HG03469 (cell line): ENCODE measurements at regions not wholly inside any gene's neighbourhood (a gene's known extent, or its start where the extent isn't known, plus 50 kb on each side); places are given as distances from the start of the nearest gene placed in this dataset.

Source experiments
- ATAC-seq: cut with Tn5 transposase; IDR thresholded peaks from one replicate; pipeline ENCODE4 v1.9.1; 2021; ENCODE audit warnings: mild to moderate bottlenecking, moderate library complexity, moderate number of reproducible peaks; ENCODE audit not compliant: unreplicated experiment

DNA sequence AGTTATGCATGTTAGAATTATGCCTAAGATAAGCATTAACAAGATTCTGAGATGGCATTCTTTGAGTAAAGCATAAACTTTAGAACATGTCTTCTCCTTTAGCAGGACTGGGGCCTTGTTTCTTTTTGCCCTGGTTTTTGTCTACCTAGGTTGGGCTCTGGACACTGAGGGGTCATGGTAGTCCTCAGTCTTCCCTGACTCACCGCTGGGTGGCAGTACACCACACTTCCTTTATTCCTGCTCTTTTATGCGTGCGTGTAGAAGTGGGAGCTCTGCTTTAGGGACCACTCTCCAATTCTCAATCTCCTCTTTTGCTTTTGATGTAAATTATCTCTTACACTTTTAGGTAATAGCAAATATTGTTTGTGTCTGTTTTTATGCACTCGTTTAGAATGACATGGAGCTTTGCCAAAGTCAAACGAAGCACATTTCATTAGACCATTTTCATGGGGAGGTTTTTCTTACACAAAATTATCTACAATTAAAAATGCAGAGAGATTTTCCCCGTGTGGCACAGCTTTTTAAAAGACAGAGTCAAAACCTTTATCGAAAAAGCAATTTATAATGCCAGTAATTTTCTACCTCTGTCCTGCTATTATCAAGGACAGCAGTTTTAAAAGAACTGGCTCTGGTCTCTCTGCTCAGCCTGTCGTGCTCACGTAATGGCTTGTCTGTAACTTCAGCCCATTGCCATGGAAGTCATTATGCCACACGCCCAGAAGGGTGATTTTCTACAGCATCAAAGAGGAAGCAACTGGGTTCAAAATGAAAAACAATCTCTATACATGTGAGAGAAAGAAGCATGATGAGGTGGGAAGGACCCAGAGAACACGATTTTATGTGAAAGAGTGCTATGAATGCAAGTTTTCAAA is 413.9 kb downstream of the COG6 start:
- no peak for ATAC-seq

DNA sequence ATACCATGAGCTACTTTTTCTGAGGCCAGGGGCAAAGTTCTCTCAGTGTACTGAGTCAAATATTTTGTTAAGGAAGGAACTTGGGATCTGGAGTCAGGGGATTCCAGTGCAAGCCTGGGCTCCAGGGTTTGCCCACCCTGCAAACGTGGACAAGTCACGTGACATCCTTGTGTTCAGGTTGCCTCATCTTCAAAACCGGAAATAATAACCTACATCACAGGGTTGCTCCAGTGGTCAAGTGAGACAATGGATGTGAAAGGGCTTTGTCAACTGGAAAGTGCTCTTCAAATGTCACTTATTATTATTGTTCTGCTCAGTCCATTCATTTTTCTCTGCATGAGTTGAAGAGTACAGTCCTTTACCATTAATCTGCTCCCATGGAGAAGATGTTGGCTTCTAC is 414.9 kb downstream of the COG6 start:
- ATAC-seq: no peak

DNA sequence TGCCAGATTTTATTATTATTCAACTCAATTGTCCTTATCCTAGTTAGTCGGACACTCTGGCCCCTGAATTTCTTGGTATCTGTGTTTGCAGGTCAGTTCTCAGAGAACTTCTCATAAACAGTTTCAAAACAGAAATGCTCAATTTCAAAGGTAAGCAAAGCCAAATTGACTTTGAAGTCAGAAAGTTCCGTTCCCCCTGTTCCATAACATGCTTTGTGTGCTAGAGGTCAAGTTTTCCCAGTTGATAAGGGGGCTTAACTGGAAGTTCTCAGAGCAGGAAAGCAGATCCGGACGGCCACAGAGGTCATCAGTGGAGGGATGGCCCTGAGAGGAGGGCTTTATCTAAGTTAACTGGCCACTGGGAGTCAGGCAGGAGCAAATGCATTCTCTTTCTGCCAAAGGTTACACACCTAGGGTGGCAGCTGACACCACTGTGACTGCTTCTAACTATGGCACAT is 417.2 kb downstream of the COG6 start:
- ATAC-seq: no peak

DNA sequence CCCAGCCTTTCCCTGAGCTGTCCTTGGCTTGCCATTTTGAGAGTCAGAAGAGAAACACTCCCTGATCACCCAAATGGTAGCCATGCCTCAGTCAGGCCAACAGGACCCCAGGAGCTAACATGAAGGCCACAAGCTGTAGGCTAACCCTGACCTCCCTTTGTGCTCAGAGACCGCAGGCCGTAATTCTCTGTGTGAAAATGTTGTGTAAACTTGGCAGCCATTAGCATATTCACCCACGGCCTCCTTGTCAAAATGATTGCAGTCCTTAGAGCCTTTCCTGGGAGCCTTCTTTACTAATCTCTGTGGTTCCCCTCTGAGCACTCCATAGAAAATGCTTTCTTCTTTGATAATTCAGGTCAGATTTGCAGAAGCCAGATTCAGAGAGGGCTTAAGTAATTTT is 418.9 kb downstream of the COG6 start:
- no peak for ATAC-seq

DNA sequence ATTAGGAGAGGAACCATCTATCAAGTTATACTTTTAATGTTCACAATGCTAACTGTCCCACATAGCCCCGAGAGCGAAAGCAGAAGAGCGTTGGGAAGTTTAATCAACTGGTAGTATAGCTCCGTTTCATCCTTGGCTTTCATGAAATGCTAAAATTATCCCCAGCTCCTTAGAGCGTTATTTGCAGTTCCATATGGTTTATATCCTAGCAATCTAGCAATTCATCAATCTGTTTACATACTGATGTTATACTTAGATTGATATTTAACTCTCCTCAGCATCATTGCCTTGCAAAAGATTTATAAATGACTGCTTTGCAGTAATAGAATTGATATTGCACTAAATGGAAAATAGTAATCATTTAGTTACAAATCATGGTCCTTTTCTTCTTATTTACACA is 419.8 kb downstream of the COG6 start:
- no peak for ATAC-seq

DNA sequence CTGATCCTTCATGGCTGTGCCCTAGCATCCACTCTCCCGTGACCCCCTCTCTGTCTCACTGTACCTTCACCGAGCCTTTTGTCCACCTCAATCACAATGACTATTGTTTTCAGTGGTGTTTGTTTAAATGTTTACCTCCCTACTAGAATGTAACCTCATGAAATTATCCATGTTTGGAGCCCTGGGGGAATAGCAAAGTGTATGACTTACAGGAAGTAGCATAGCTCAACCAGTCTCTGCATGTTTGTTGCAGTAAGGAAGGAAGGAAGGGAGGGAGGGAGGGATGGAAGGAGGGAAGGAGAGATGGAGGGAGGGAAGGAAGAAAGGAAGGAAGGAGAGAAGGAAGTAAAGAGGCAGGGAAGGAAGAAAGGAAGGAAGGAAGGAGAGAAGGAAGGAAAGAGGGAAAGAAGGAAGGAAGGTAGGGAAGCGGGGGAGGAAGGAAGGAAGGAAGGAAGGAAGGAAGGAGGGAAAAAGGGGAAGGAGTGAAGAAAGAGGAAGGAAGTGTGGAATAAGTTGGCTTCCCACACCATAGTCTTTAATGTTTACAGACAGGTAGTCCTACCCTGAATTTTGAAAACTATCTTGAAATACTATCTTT is 421.4 kb downstream of the COG6 start:
- ATAC-seq: no peak

DNA sequence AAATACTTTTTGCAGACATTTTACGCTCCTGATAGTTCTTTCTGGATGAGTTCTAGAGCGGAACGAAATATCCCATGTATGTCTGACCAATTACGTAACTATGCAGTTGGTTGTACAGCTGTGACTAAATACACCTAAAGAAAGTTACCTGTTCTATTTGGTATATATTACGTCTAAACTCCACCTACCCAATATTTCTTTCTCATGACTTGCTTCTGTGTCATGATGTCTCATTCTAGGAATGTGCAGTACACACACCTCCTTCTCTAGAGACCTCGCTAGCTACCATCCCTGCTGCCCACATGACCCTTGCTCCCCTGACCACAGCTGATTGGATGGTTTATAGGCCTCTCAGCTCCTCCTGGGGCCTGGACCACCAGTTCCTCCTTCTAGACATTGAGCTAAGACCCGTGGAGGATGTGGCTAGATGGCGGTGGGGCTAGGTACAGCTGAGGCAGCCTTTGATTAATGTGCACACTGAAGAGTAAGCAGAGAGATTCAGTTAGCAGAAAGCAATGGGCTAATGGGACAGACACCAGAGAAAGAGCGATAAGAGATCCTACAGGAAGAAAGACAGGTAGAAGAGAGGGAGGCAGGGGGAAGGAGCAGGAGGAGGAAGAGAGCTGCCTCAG is 422.1 kb downstream of the COG6 start:
- no peak for ATAC-seq

DNA sequence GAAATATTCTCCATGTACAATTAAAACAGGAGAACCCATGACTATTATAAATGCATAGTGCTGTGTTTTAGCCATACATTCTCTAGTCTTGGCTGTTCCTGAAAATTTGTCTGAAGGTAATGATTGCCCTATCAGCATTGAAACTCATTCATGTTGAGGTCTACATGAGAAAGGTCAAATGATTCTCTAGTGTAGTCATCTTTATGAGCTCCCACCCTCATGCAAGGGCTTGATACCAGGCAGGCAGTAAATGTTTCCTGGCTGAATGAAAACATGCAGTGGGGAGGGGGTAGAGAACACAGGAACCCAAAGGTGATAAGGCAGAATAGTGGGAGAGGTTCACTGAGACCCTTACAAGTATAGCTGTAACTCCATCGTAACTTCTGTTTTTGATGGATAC is 424.3 kb downstream of the COG6 start:
- ATAC-seq: no peak

DNA sequence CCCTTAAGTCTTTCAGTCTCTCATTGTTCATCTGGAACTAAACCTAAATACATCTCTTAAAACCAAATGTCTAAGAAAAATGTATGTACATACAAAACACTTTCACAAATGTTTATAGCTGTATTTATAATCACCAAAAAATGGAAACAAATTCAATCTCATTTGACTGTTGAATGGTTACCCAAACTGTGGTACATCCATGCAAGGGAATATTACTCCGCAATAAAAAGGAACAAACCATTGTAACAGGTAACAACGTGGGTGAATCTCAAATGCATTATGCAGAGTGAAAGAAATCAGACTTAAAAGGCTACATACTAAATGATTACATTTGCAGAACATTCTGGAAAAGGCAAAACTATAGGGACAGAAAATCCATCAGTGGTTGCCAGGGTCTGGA is 425.2 kb downstream of the COG6 start:
- no peak for ATAC-seq

DNA sequence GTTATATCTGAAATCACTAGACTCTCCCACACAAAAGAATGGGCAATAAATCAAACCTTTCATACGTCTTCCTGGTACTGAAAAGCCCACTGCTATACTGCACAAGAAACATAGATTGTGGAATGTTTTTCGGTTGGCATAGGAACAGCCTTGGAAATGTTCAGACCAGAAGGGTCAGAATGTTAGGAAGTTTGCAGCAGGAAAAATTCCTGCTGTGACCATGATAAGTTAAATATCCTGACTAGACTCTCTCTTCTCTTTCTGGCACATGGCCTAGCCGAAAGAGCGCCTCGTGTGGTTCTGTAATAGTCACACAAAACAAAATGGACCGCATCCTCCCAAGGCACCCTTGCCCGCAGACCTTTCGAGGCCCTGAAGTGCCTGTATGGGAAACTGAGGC is 427.2 kb downstream of the COG6 start:
- no peak for ATAC-seq

DNA sequence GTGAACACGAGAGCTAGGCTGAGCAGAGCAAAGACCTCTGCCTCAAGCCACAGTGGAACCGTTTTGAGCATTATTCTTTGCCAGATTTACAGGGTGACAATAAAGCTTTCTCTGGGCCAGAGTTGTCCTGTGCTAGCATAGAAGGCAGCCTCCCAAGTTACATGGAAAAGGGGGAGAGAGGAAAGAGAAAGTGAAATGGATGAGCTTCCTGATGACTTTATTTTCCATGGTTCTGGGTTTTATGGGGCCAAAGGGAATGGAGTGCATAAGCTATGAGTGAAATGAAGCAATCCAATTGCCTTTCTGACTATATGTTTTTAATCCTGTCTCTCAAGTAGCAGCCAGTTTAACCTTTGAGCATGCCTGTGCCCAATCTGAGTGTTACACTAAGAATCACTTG is 428.4 kb downstream of the COG6 start:
- ATAC-seq: no peak

DNA sequence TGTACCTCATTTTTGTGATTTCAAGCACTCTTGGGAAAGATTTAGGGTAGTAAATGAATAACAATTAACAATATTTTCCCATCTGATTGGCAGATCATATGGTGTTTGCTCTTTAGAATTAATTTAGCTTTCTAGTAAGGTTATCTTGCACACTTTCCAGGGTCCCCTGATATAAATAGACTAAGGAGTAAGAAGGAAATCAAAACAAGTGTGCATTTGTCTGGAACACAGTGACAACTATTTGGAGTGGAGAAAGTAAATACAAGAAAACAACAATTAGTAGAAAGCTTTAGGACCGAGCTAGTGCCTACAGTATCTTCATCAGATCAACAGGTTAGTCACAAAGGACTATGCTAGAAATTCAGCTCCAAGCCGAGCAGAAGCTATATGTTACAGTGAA is 429.5 kb downstream of the COG6 start:
- no peak for ATAC-seq

DNA sequence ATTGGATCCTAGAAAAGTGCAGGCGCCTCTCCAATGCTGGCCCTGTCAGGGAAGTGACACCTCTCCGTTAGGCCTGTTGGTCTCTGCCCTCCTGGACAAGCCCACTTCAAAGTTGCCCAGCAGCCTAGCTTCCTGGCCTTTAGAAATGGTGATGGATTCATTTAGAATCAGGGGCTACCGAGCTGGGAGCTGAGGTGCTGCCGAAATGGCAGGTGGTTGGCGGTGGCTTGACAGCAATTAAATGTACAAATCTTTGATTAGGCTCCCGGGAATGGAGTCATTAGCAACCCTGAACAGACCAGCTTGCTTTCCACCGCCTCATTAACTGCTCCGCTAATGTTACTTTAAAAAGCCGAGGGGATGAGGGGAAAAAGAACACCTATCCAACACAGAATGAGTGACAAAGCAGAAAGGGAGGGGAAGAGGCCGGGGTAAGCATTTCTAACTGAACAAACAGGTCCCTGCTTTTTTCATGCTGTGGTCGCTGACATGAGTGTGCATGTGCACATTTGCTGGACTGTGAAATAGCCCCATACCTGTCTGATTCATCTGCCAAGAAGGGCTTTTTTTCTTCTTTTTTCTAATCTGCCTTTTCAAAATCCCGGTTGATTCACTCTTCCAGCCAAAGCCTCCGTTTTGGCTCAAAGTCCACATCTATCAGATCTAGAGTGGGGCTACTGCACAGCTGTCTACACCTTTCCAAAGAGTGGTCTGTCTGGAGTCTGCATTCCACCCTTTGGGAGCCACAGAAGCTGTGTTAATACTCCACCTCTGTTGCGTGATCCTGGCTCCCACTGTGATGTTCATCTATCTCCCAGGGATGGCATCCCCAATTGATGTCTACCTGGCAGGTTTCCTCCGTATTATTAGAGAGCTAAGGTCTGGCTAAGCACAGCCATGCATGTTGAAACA is 431.9 kb downstream of the COG6 start:
- ATAC-seq: no peak

DNA sequence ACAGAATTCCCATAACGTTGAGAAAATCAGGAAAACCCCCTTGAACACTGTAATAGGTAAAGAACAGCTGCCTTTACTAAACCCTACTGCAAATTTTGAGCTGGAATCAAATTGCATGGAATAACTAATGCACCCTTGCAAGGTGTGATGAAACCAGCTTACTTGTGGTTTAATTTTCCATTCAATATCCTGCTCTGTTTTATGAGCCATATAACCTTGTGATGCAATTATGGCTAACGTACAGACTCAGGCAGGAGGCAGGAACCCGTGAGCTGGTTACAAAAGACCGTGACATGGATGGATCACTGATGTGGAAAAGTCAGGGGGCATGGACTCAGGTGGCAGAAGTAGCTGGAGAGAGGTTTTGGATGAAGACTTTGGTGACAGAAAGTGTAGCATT is 438.6 kb downstream of the COG6 start:
- no peak for ATAC-seq

DNA sequence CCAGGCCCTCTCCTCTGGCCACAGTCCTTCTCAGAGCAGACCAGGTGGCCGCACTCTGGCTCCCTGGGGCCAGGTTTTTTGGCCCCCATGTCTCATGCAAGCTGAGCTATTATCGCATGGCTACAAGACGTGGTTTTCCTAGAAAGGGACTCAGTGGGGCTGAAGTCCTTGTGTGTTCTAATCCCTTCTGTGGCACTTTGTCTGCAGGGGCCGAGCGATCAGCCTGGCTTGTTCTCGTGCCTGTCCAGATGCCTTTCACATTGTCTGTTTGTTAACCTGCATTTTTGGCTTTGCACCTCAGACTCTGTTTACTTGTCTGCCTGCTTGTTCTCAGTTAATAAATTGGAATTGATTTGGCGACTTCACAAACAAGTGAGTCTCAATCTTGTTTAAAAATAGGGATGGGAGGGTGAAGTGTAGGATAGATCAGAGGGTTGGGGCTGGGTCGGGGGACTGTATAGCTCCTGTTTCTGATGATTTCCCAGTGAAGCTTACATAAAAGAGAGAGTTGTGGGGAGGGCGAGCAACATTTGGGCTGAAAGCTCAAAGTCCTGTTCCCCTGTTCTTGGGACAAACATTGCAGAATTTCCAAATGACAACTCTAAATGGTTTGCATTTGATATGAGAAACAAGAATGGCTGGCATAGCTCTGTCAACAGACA is 440.4 kb downstream of the COG6 start:
- ATAC-seq: no peak

DNA sequence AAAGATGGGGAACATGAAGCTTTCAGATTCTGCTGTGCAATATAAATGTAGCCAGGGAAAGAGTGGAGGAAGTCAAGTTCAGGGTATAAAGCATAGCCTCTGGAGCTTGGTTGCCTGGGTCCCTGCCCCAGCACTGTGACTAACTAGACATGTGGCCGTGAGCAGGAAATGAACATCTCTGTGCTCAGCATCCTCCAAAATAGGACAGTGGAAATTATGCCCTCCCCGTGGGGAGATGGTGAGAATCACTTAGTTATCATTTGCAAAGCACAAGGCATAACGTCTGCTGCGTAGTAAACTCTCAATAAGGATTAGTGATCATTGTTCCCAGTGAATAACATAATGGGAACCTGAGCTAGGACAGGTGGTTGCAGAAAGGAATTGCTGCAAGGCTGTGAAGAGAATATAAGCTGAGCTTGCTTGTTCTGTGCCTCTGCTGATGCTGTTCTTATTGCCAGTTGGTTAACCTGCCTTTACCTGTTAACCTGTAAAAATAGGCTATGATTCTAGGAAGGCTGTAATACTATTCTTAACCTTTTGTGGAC is 441.0 kb downstream of the COG6 start:
- no peak for ATAC-seq

DNA sequence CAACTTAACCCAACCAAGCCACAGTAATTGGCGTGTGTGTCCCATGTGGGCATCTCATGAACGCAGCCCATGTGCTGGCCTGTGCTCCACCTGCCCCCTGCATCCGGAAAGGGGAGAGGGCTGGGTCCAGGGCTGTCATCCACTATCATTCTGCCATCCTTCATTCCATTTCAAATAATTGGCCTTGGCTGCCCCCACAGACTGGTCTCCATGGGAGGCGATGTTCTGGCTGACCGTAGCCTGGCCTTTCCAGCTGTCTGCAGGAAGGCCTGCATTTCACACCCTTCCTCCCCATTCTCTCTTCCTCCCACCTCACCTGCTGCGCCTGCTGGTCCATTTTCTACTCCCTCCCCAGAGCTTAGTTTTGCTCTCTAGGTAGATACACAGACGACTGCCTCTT is 442.8 kb downstream of the COG6 start:
- ATAC-seq: no peak

DNA sequence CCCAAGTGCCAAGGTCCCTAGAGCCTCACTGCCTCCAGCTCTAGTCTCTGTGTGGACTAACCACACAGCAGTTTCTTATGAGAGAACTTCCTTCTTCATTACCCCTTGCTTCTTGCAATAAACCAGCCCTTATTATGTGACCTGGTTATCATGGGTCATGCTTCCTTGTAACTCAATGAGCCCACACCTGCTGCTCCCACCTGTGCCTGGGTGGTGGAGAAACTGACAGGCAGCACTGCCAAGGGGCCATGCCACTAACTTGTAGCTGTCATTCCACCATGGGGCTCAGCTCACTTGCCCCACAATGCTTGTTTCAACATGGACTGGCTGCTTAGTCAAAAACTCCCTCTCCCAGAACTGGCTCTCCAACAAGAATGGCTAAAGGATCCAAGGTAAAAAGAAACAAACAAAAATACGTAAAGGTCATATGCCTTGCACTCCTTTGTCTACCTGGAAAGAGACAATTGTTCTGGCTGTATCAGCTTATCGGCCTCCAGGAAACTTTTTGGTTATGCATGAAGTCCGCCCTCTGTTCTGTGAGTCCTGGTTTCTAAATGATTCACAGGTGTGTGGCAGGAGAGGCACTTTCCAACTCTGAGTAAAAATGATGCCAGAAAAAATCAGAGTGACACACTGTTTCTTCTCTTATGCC is 446.4 kb downstream of the COG6 start:
- ATAC-seq: peak; percentile 72

DNA sequence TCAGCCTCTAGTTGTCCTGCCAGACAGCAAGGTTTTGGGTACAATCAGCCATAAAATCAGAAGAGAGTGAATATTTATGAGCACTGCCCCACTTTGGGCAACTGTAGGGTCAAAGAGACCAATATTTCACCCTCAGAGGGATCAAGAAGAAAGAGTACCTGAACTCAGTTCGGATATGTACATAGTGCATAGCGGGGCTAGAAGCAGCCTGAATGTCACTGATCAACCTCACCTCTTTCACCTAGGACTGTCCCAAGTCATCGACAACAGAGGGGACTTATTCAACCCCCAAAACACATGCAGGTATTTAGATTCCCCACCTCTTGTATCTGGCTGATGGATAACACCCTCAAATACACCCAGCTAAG is 446.9 kb downstream of the COG6 start:
- ATAC-seq: peak; percentile 3

DNA sequence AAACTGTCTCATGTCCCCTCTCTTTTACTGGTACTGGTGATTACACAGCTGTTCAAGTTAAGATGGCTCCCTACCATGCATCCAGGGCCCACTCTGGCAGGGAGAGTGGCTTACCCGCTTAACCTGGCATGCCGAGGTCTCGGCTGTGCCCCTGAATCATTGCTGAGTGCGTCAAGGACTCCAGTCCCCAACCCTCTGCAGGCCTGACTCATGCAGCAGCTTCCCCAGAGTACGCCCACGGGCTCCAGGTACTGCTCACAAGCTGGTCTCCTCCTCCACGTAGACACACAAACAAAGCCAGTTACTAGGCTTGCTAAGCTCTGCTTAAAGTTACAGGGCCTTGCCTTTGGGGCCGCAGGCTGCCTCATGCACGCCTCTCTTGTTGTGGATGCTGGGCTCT is 447.4 kb downstream of the COG6 start:
- no peak for ATAC-seq
